HEK293T (cell line): ENCODE measurements at regions not wholly inside any gene's neighbourhood (a gene's known extent, or its start where the extent isn't known, plus 50 kb on each side); places are given as distances from the start of the nearest gene placed in this dataset.
"Not testable (repeated sequence)": the region's sequence is repeated elsewhere in the genome, so short reads cannot be mapped to it uniquely, and the experiment has no call there.

Experiments used
- CTCF ChIA-PET: fragments of 350-600 bp; formaldehyde crosslinking; extraction: SDS; loops from one replicate; lab custom pipeline; 2021; ENCODE audit warnings: antibody characterized with exemption, inconsistent platforms; lab: Yijun Ruan, JAX
- POLR2A ChIA-PET: fragments of 350-600 bp; formaldehyde crosslinking; extraction: SDS; loops from one replicate; lab custom pipeline; 2020; ENCODE audit warnings: antibody characterized with exemption, inconsistent platforms; lab: Yijun Ruan, JAX
- DNase-seq: peaks from one replicate; pipeline ENCODE4 v3.0.0; 2012; ENCODE audit warnings: mixed read lengths; ENCODE audit errors: extremely low spot score
- ARNT ChIP-seq: fragments of 450-650 bp; IDR thresholded peaks from 2 replicates; pipeline ENCODE4 v1.6.1; 2017; ENCODE audit warnings: mild to moderate bottlenecking
- BHLHE40 ChIP-seq: fragments of 450-650 bp; IDR thresholded peaks from 2 replicates; pipeline ENCODE4 v1.6.1; 2016; ENCODE audit warnings: mild to moderate bottlenecking, moderate library complexity, borderline replicate concordance
- CTBP1 ChIP-seq: fragments of 450-650 bp; IDR thresholded peaks from 2 replicates; pipeline ENCODE4 v1.6.1; 2016; ENCODE audit warnings: borderline replicate concordance
- ELF4 ChIP-seq: fragments of 450-650 bp; IDR thresholded peaks from 2 replicates; pipeline ENCODE4 v1.6.1; 2017; ENCODE audit warnings: antibody characterized with exemption
- FOXA1 ChIP-seq: fragments of 450-650 bp; IDR thresholded peaks from 2 replicates; pipeline ENCODE4 v1.6.1; 2016; ENCODE audit warnings: mild to moderate bottlenecking
- FOXK2 ChIP-seq: fragments of 450-650 bp; IDR thresholded peaks from 2 replicates; pipeline ENCODE4 v1.6.1; 2016; ENCODE audit warnings: mild to moderate bottlenecking
- FOXM1 ChIP-seq: fragments of 450-650 bp; IDR thresholded peaks from 2 replicates; pipeline ENCODE4 v1.6.1; 2017; ENCODE audit warnings: mild to moderate bottlenecking, borderline replicate concordance
- HDGF ChIP-seq: fragments of 450-650 bp; IDR thresholded peaks from 2 replicates; pipeline ENCODE4 v1.6.1; 2017; ENCODE audit warnings: antibody characterized with exemption, borderline replicate concordance
- L3MBTL2 ChIP-seq: fragments of 450-650 bp; conservative IDR thresholded peaks from 2 replicates; pipeline ENCODE4 v1.6.1; 2016; ENCODE audit warnings: mild to moderate bottlenecking
- LEF1 ChIP-seq: fragments of 450-650 bp; IDR thresholded peaks from 2 replicates; pipeline ENCODE4 v1.6.1; 2017; ENCODE audit warnings: mild to moderate bottlenecking, borderline replicate concordance
- NFRKB ChIP-seq: fragments of 450-650 bp; IDR thresholded peaks from 2 replicates; pipeline ENCODE4 v1.6.1; 2016; ENCODE audit warnings: mild to moderate bottlenecking, moderate library complexity
- PKNOX1 ChIP-seq: fragments of 450-650 bp; IDR thresholded peaks from 2 replicates; pipeline ENCODE4 v1.6.1; 2016
- SP1 ChIP-seq: fragments of 450-650 bp; IDR thresholded peaks from 2 replicates; pipeline ENCODE4 v1.6.1; 2017
- SUZ12 ChIP-seq: fragments of 450-650 bp; IDR thresholded peaks from 2 replicates; pipeline ENCODE4 v1.6.1; 2016; ENCODE audit warnings: mild to moderate bottlenecking
- TARDBP ChIP-seq: fragments of 450-650 bp; IDR thresholded peaks from 2 replicates; pipeline ENCODE4 v1.6.1; 2016
- ZNF384 ChIP-seq: fragments of 450-650 bp; IDR thresholded peaks from 2 replicates; pipeline ENCODE4 v1.6.1; 2016

- ChIA-PET POLR2A (no interaction called here), CTCF (no interaction called here)
- no peak for TF ChIP-seq HDGF
- TF ChIP-seq CTBP1: no peak
- no peak for TF ChIP-seq FOXM1
- no peak for TF ChIP-seq TARDBP
- TF ChIP-seq ELF4: no peak
- TF ChIP-seq FOXK2: no peak
- TF ChIP-seq BHLHE40: no peak
- no peak for TF ChIP-seq ARNT
- no peak for TF ChIP-seq SUZ12
- no peak for TF ChIP-seq ZNF384
- TF ChIP-seq FOXA1: no peak
- no peak for DNase-seq
These were observed 496.2 kb upstream of the SEMA3D start for GRCh38 chr7:85682833-85683620.

GRCh38 chr7:85681241-85681640, 494.4 kb upstream of the SEMA3D start:
- POLR2A ChIA-PET: no interaction called here
- no peak for TF ChIP-seq FOXK2
- no peak for TF ChIP-seq SUZ12
- TF ChIP-seq LEF1: no peak
- TF ChIP-seq HDGF: no peak
- no peak for TF ChIP-seq L3MBTL2
- TF ChIP-seq ARNT: no peak
- TF ChIP-seq NFRKB: no peak
- TF ChIP-seq BHLHE40: no peak
- no peak for TF ChIP-seq FOXM1
- no peak for TF ChIP-seq CTBP1
- TF ChIP-seq TARDBP: no peak
- TF ChIP-seq ELF4: no peak
- TF ChIP-seq PKNOX1: no peak
- TF ChIP-seq FOXA1: no peak
- TF ChIP-seq SP1: no peak
- TF ChIP-seq ZNF384: no peak
- CTCF ChIA-PET: no interaction called here
- no peak for DNase-seq

GRCh38 chr7:85675093-85675492, 488.2 kb upstream of the SEMA3D start:
- CTCF ChIA-PET, DNase-seq, POLR2A ChIA-PET: not testable (repeated sequence)

GRCh38 chr7:85673876-85674275, 487.0 kb upstream of the SEMA3D start:
- POLR2A ChIA-PET: no interaction called here
- no peak for DNase-seq
- CTCF ChIA-PET: no interaction called here
- TF ChIP-seq FOXM1 (no peak), SP1 (no peak), FOXA1 (no peak), NFRKB (no peak), PKNOX1 (no peak), HDGF (no peak), ELF4 (no peak), CTBP1 (no peak), SUZ12 (no peak), ARNT (no peak), LEF1 (no peak), FOXK2 (no peak), BHLHE40 (no peak), TARDBP (no peak), L3MBTL2 (no peak), ZNF384 (no peak)

- CTCF ChIA-PET: no interaction called here
- no peak for DNase-seq
These were observed 482.4 kb upstream of the SEMA3D start for GRCh38 chr7:85669225-85669624.

GRCh38 chr7:85664341-85664740, 477.5 kb upstream of the SEMA3D start:
- CTCF ChIA-PET: no interaction called here
- TF ChIP-seq ARNT (no peak), SUZ12 (no peak), NFRKB (no peak), FOXK2 (no peak), FOXA1 (no peak), ZNF384 (no peak), PKNOX1 (no peak), BHLHE40 (no peak), L3MBTL2 (no peak), LEF1 (no peak), FOXM1 (no peak), ELF4 (no peak)
- POLR2A ChIA-PET: no interaction called here
- no peak for DNase-seq

More at GRCh38 chr7:85669225-85669624, 482.4 kb upstream of the SEMA3D start:
- TF ChIP-seq ZNF384 (no peak), FOXK2 (no peak), BHLHE40 (no peak), HDGF (no peak), ARNT (no peak), NFRKB (no peak), ELF4 (no peak), SP1 (no peak)
- POLR2A ChIA-PET: no interaction called here
